ENCODE measurements at regions not wholly inside any gene's neighbourhood (a gene's known extent, or its start where the extent isn't known, plus 50 kb on each side); places are given as distances from the start of the nearest gene placed in this dataset.

DNA sequence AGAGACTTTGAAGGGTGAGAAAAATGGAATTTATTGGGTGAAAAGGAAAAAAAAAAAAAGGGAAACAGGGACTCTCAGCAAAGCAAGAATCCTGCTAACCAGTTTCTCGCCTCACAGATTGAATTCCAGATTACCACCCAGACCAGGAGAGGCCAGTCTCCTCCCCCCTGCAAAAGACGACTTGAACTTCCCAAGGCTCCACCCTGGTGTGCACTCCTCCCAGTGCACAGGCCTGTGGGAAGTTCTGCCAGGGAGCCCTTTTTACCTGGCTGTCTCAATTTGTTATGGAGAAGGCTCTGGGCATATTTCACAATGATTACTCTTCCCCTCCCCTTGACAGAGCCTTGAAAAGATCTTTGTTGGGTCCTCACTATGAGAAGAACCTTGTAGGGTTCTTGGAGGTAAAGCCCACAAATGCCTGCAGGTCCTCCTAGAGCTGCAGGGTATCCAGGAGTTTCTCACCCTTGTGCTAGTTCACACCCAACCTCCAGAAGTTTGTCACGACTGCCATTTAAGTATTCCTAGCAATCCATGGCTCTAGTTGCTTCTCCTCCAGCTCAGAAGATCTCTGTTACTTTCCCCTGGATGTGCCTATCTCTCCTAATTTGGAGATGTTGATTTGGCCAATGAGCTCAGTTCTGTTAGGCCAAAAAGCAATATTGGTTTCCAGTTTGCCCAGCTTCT, 229.8 kb upstream of the TMTC4 start:
- TF ChIP-seq, protein P1, sequence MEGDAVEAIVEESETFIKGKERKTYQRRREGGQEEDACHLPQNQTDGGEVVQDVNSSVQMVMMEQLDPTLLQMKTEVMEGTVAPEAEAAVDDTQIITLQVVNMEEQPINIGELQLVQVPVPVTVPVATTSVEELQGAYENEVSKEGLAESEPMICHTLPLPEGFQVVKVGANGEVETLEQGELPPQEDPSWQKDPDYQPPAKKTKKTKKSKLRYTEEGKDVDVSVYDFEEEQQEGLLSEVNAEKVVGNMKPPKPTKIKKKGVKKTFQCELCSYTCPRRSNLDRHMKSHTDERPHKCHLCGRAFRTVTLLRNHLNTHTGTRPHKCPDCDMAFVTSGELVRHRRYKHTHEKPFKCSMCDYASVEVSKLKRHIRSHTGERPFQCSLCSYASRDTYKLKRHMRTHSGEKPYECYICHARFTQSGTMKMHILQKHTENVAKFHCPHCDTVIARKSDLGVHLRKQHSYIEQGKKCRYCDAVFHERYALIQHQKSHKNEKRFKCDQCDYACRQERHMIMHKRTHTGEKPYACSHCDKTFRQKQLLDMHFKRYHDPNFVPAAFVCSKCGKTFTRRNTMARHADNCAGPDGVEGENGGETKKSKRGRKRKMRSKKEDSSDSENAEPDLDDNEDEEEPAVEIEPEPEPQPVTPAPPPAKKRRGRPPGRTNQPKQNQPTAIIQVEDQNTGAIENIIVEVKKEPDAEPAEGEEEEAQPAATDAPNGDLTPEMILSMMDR (IDR thresholded peaks at IDR 0.05): no peak
- TF ChIP-seq POLR2AphosphoS5 (IDR thresholded peaks at IDR 0.05): no peak
